H9 (cell line): ENCODE measurements at regions not wholly inside any gene's neighbourhood (a gene's known extent, or its start where the extent isn't known, plus 50 kb on each side); places are given as distances from the start of the nearest gene placed in this dataset.

Source experiments
- DNase-seq: peaks from one replicate; pipeline ENCODE4 v3.0.0-alpha.2; 2017
- H2AFZ ChIP-seq: one replicate; pipeline ENCODE4 v1.6.1; 2013; ENCODE audit warnings: mild to moderate bottlenecking, low read length, control low read depth, moderate library complexity
- H2AK5ac ChIP-seq: 2 replicates; pipeline ENCODE4 v1.6.1; 2013; ENCODE audit warnings: low read length, control low read depth, mixed read lengths; ENCODE audit not compliant: insufficient read length
- H2BK120ac ChIP-seq: one replicate; pipeline ENCODE4 v1.6.1; 2013; ENCODE audit warnings: low read depth, mild to moderate bottlenecking, low read length, control low read depth, inconsistent platforms; ENCODE audit not compliant: poor library complexity, severe bottlenecking
- H2BK12ac ChIP-seq: 2 replicates; pipeline ENCODE4 v1.6.1; 2013; ENCODE audit warnings: low read length, control low read depth, mixed read lengths, low read depth; ENCODE audit not compliant: insufficient read length
- H2BK15ac ChIP-seq: 2 replicates; pipeline ENCODE4 v1.6.1; 2013; ENCODE audit warnings: low read depth, low read length, control low read depth
- H2BK20ac ChIP-seq: one replicate; pipeline ENCODE4 v1.6.1; 2013; ENCODE audit warnings: low read depth, mild to moderate bottlenecking, low read length, control low read depth, inconsistent platforms; ENCODE audit not compliant: poor library complexity, severe bottlenecking
- H2BK5ac ChIP-seq: 2 replicates; pipeline ENCODE4 v1.6.1; 2013; ENCODE audit warnings: low read length, control low read depth, mixed read lengths; ENCODE audit not compliant: insufficient read length
- H3K14ac ChIP-seq: 2 replicates; pipeline ENCODE4 v1.6.1; 2013; ENCODE audit warnings: low read length, control low read depth; ENCODE audit not compliant: insufficient read depth
- H3K18ac ChIP-seq: 2 replicates; pipeline ENCODE4 v1.6.1; 2013; ENCODE audit warnings: low read depth, mild to moderate bottlenecking, mixed read lengths, low read length, control low read depth; ENCODE audit not compliant: insufficient read length
- H3K23ac ChIP-seq: 2 replicates; pipeline ENCODE4 v1.6.1; 2013; ENCODE audit warnings: low read length, control low read depth, mixed read lengths, low read depth; ENCODE audit not compliant: insufficient read length
- H3K23me2 ChIP-seq: 2 replicates; pipeline ENCODE4 v1.6.1; 2013; ENCODE audit warnings: low read depth, mild to moderate bottlenecking, mixed read lengths, low read length, control low read depth; ENCODE audit not compliant: insufficient read length, poor library complexity, severe bottlenecking
- H3K27ac ChIP-seq: 2 replicates; pipeline ENCODE4 v1.5.1; 2013; ENCODE audit warnings: low read length, control low read depth, mixed read lengths, low read depth; ENCODE audit not compliant: insufficient read length
- H3K27me3 ChIP-seq: 2 replicates; pipeline ENCODE4 v1.6.1; 2013; ENCODE audit warnings: low read length, control low read depth, inconsistent platforms; ENCODE audit not compliant: insufficient read depth
- H3K4ac ChIP-seq: 2 replicates; pipeline ENCODE4 v1.6.1; 2013; ENCODE audit warnings: low read depth, mild to moderate bottlenecking, control low read depth, inconsistent platforms, low read length, moderate library complexity
- H3K4me1 ChIP-seq: 2 replicates; pipeline ENCODE4 v1.6.1; 2013; ENCODE audit warnings: low read length, control low read depth, inconsistent platforms; ENCODE audit not compliant: insufficient read depth
- H3K4me2 ChIP-seq: 2 replicates; pipeline ENCODE4 v1.6.1; 2013; ENCODE audit warnings: low read length, control low read depth, mixed read lengths; ENCODE audit not compliant: insufficient read length, insufficient read depth
- H3K56ac ChIP-seq: 2 replicates; pipeline ENCODE4 v1.6.1; 2013; ENCODE audit warnings: low read depth, mild to moderate bottlenecking, mixed read lengths, low read length, control low read depth; ENCODE audit not compliant: insufficient read length
- H3K79me1 ChIP-seq: 2 replicates; pipeline ENCODE4 v1.6.1; 2013; ENCODE audit warnings: low read depth, mild to moderate bottlenecking, moderate library complexity, low read length, control low read depth, inconsistent platforms; ENCODE audit not compliant: insufficient read depth, poor library complexity, severe bottlenecking
- H3K79me2 ChIP-seq: 2 replicates; pipeline ENCODE4 v1.6.1; 2013; ENCODE audit warnings: low read length, control low read depth, inconsistent platforms; ENCODE audit not compliant: insufficient read depth
- H3K9ac ChIP-seq: 2 replicates; pipeline ENCODE4 v1.6.1; 2013; ENCODE audit warnings: low read length, control low read depth, mixed read lengths; ENCODE audit not compliant: insufficient read length; ENCODE audit errors: extremely low read depth
- H3K9me3 ChIP-seq: one replicate; pipeline ENCODE4 v1.6.1; 2013; ENCODE audit warnings: low read depth, low read length, inconsistent platforms; ENCODE audit not compliant: control insufficient read depth
- H3T11ph ChIP-seq: one replicate; pipeline ENCODE4 v1.6.1; 2013; ENCODE audit warnings: mild to moderate bottlenecking, low read length, control low read depth, inconsistent platforms
- H4K20me1 ChIP-seq: one replicate; pipeline ENCODE4 v1.6.1; 2013; ENCODE audit not compliant: control insufficient read depth, insufficient read length, insufficient read depth
- H4K5ac ChIP-seq: 2 replicates; pipeline ENCODE4 v1.6.1; 2013; ENCODE audit warnings: low read depth, mild to moderate bottlenecking, mixed read lengths, low read length, control low read depth; ENCODE audit not compliant: insufficient read length
- H4K8ac ChIP-seq: replicated peaks from 2 replicates; pipeline ENCODE4 v1.6.1; 2013; ENCODE audit warnings: low read length, control low read depth, mixed read lengths, low read depth; ENCODE audit not compliant: insufficient read length
- H4K91ac ChIP-seq: 2 replicates; pipeline ENCODE4 v1.6.1; 2013; ENCODE audit warnings: low read depth, mild to moderate bottlenecking, moderate library complexity, mixed read lengths, low read length, control low read depth; ENCODE audit not compliant: insufficient read length
- H3K27ac Mint-ChIP-seq, 3 experiments: 2 replicates in 2 of 3; 3 replicates in 1 of 3; pipeline ENCODE4 v1.8.0; 2020 to 2021; ENCODE audit warnings: mixed read lengths in 3 of 3, mild to moderate bottlenecking in 1 of 3, moderate library complexity in 1 of 3
- H3K27me3 Mint-ChIP-seq: 2 replicates; pipeline ENCODE4 v1.8.0; 2021; ENCODE audit warnings: low read depth, mild to moderate bottlenecking, moderate library complexity, mixed read lengths
- H3K36me3 Mint-ChIP-seq, 3 experiments: 2 replicates in 2 of 3; 3 replicates in 1 of 3; pipeline ENCODE4 v1.8.0; 2020 to 2021; ENCODE audit warnings: low read depth in 3 of 3, mixed read lengths in 3 of 3; ENCODE audit not compliant: insufficient read depth in 1 of 3
- H3K4me1 Mint-ChIP-seq, 2 experiments: 2 replicates each; pipeline ENCODE4 v1.8.0; 2020; ENCODE audit warnings: mixed read lengths in 2 of 2
- H3K4me3 Mint-ChIP-seq, 2 experiments: 2 replicates in 1 of 2; 3 replicates in 1 of 2; pipeline ENCODE4 v1.8.0; 2020 to 2021; ENCODE audit warnings: mild to moderate bottlenecking in 2 of 2, mixed read lengths in 2 of 2, moderate library complexity in 1 of 2
- H3K9me3 Mint-ChIP-seq, 2 experiments: 2 replicates in 1 of 2; 3 replicates in 1 of 2; pipeline ENCODE4 v1.8.0; 2020; ENCODE audit warnings: mild to moderate bottlenecking in 2 of 2, mixed read lengths in 2 of 2, moderate library complexity in 1 of 2
- WGBS: extraction: QIAGEN DNeasy Blood & Tissue Kit; methylation state at CpG from one replicate; pipeline ENCODE4 v1.1.7; 2013; ENCODE audit warnings: missing lambda C conversion rate, low lambda C conversion rate, mixed read lengths; ENCODE audit not compliant: insufficient read length; ENCODE audit errors: extremely low coverage; 5-methylcytosine and 5-hydroxymethylcytosine counted together
- TF ChIP-seq, protein P1 (sequence below): fragments of 200-600 bp; sonication (generic); conservative IDR thresholded peaks from 3 replicates; pipeline ENCODE4 v1.8.0; 2021; ENCODE audit warnings: antibody characterized with exemption, mild to moderate bottlenecking

DNA sequence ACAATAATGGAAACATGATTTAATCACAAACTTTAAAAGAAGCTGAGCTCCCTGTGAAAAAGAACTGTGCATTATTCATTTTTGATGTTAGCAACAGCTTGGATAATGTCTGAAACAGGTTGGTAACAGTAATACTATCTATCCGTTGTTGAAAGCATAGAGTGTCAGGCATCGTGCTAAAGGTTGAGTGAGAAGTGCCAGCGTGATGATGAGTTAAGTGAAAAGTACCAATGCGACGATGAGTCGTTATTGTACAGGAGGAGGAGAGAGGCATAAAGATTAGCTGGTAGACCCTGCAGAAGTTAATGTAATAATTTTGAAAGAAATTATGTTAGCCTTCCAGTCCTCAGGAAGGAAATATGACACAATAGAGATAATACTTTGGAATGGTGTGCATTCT lies 593.6 kb downstream of the MAT2B start:
- Histone ChIP-seq H3K18ac (no peak overlapping the region), H4K8ac (no peak overlapping the region)

More for the DNA sequence above, 593.6 kb downstream of the MAT2B start:
- no peak overlapping the region for H3K14ac ChIP-seq
- H2BK20ac ChIP-seq = no peak overlapping the region
- no peak overlapping the region for H3K27ac ChIP-seq
- no peak overlapping the region for H2AFZ ChIP-seq
- no peak overlapping the region for H4K5ac ChIP-seq
- H3K4me3 Mint-ChIP-seq = no peak overlapping the region
- no peak overlapping the region for H2BK15ac ChIP-seq
- no peak overlapping the region for H2BK5ac ChIP-seq
- H3K9me3 Mint-ChIP-seq = peaks cover 0 to under 1% of the 10 kb centered on the region in 2 experiments; a peak in 2 of 5 replicates
- H3K27me3 ChIP-seq = no peaks in the 10 kb centered on the region
- H4K91ac ChIP-seq = no peak overlapping the region
- no peaks in the 10 kb centered on the region for H3K79me2 ChIP-seq
- H2BK12ac ChIP-seq = no peak overlapping the region
- WGBS = no CpG with 5 or more reads among the region's 6 CpGs
- H3K56ac ChIP-seq = no peak overlapping the region
- no peaks in the 10 kb centered on the region; a peak in 1 of 7 replicates for H3K36me3 Mint-ChIP-seq
- peaks cover 13 to 14% of the 10 kb centered on the region in 2 experiments for H3K4me1 Mint-ChIP-seq
- H3K9me3 ChIP-seq = no peaks in the 10 kb centered on the region
- no peaks in the 10 kb centered on the region for H3K27me3 Mint-ChIP-seq
- no peak overlapping the region for H2AK5ac ChIP-seq
- no peak overlapping the region for H3K27ac Mint-ChIP-seq
- no peak overlapping the region for H3T11ph ChIP-seq
- H3K9ac ChIP-seq = no peak overlapping the region
- no peak for DNase-seq
- H3K4me2 ChIP-seq = no peak overlapping the region
- H3K79me1 ChIP-seq = no peaks in the 10 kb centered on the region
- H2BK120ac ChIP-seq = no peak overlapping the region
- no peaks in the 10 kb centered on the region for H4K20me1 ChIP-seq
- TF ChIP-seq, protein P1, sequence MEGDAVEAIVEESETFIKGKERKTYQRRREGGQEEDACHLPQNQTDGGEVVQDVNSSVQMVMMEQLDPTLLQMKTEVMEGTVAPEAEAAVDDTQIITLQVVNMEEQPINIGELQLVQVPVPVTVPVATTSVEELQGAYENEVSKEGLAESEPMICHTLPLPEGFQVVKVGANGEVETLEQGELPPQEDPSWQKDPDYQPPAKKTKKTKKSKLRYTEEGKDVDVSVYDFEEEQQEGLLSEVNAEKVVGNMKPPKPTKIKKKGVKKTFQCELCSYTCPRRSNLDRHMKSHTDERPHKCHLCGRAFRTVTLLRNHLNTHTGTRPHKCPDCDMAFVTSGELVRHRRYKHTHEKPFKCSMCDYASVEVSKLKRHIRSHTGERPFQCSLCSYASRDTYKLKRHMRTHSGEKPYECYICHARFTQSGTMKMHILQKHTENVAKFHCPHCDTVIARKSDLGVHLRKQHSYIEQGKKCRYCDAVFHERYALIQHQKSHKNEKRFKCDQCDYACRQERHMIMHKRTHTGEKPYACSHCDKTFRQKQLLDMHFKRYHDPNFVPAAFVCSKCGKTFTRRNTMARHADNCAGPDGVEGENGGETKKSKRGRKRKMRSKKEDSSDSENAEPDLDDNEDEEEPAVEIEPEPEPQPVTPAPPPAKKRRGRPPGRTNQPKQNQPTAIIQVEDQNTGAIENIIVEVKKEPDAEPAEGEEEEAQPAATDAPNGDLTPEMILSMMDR = no peak
- H3K4me1 ChIP-seq = no peaks in the 10 kb centered on the region
- no peak overlapping the region for H3K4ac ChIP-seq
- no peak overlapping the region for H3K23ac ChIP-seq
- H3K23me2 ChIP-seq = no peaks in the 10 kb centered on the region
